Right renal pelvis (tissue), 4 donors: ENCODE measurements at regions not wholly inside any gene's neighbourhood (a gene's known extent, or its start where the extent isn't known, plus 50 kb on each side); places are given as distances from the start of the nearest gene placed in this dataset.

ENCODE experiments used
- DNase-seq, 4 donors: peaks; one replicate each; pipeline ENCODE4 v3.0.0-alpha.2; 2013; ENCODE audit warnings: low read depth in 4 of 4, low spot score in 3 of 4, missing footprints in 1 of 4

DNA sequence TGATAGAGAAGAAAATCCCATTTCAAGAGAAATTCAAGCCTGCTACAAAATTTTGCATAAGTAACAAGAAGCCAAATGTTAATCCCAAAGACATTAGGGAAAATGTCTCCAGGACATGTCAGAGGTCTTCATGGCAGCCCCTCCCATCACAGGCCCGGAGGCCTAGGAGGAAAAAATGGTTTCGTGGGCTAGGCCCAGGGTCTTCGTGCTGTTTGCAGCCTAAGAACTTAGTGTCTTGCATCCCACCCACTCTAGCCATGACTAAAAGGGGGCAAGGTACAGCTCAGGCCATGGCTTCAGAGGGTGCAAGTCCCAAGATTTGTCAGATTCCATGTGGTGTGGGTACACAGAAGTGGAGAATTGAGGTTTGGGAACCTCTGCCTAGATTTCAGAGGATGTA is 57.8 kb upstream of the TAPT1 start:
- DNase-seq = no peak

DNA sequence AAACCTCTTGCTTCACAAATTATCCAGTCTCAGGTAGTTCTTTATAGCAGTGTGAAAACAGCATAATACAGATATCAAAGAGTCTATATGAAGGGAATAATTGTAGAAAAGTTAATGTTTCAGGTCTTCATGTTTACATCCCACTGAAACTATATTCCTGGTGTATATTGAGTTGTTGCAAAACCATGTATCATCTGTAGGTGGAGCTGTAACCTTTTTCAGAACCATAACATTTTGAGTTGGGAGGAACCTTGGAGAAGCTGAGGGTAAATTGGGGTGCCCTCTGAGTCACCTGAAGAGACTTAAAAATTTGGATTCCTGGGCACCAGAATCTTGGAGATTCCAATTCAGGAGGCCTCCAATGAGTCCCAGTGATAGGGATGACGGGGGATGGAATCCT is 51.9 kb upstream of the TAPT1 start:
- no peak for DNase-seq
